Spleen (tissue), 7 donors: ENCODE measurements at regions not wholly inside any gene's neighbourhood (a gene's known extent, or its start where the extent isn't known, plus 50 kb on each side); places are given as distances from the start of the nearest gene placed in this dataset.

Source experiments
- POLR2A ChIP-seq, 3 donors: fragments of 450-650 bp; IDR thresholded peaks; one replicate each; pipeline ENCODE4 v1.5.1; 2017; ENCODE audit warnings: antibody characterized with exemption in 3 of 3, mild to moderate bottlenecking in 1 of 3
- POLR2AphosphoS5 ChIP-seq, 3 donors: sonication (generic); formaldehyde crosslinking; IDR thresholded peaks; one replicate each; pipeline ENCODE4 v1.5.1; 2017; ENCODE audit warnings: antibody characterized with exemption in 3 of 3
- TF ChIP-seq, protein P1 (sequence below), 11 experiments: fragments of 200-600 bp in 7 of 11; fragments of 450-650 bp in 4 of 11; sonication (generic) in 4 of 11; IDR thresholded peaks in 8 of 11; conservative IDR thresholded peaks in 3 of 11; 1 replicate in 7 of 11; 2 replicates in 4 of 11; pipeline versions ENCODE4 v1.4.0 to v1.8.0; 2016 to 2021; ENCODE audit warnings: antibody characterized with exemption in 11 of 11, inconsistent platforms in 4 of 11, mild to moderate bottlenecking in 1 of 11
- donor health status: DM: no; HTN: no; CAD: no; lungs with moderate emphysema.
- donor health status: DM: no; HTN: no; CAD: no.
- donor health status: DM: no; HTN: no; CAD: no.

GRCh38 chr7:131726686-131727085, 170.3 kb upstream of the PODXL start:
- TF ChIP-seq, protein P1, sequence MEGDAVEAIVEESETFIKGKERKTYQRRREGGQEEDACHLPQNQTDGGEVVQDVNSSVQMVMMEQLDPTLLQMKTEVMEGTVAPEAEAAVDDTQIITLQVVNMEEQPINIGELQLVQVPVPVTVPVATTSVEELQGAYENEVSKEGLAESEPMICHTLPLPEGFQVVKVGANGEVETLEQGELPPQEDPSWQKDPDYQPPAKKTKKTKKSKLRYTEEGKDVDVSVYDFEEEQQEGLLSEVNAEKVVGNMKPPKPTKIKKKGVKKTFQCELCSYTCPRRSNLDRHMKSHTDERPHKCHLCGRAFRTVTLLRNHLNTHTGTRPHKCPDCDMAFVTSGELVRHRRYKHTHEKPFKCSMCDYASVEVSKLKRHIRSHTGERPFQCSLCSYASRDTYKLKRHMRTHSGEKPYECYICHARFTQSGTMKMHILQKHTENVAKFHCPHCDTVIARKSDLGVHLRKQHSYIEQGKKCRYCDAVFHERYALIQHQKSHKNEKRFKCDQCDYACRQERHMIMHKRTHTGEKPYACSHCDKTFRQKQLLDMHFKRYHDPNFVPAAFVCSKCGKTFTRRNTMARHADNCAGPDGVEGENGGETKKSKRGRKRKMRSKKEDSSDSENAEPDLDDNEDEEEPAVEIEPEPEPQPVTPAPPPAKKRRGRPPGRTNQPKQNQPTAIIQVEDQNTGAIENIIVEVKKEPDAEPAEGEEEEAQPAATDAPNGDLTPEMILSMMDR (IDR thresholded peaks at IDR 0.05 in 8 of 11, conservative IDR thresholded peaks at IDR 0.05 in 3 of 11): no peak
- TF ChIP-seq POLR2A (IDR thresholded peaks at IDR 0.05): no peak
- TF ChIP-seq POLR2AphosphoS5 (IDR thresholded peaks at IDR 0.05): no peak
